ENCODE measurements at regions not wholly inside any gene's neighbourhood (a gene's known extent, or its start where the extent isn't known, plus 50 kb on each side); places are given as distances from the start of the nearest gene placed in this dataset.

- TF ChIP-seq REST (IDR thresholded peaks at IDR 0.05; ENCODE audit: unreplicated experiment) (no peak), POLR2AphosphoS5 (IDR thresholded peaks at IDR 0.05; ENCODE audit: low read depth) (no peak), CREB1 (CRISPR knock-in tag; IDR thresholded peaks at IDR 0.05; ENCODE audit: low read depth) (no peak), ETS1 (IDR thresholded peaks at IDR 0.05) (no peak)
Measured at GRCh38 chr2:67839242-67839641, 223.6 kb downstream of the C1D start (continued).

GRCh38 chr2:67839668-67840067 lies 223.1 kb downstream of the C1D start:
- no peaks in the 10 kb centered on the region for H3K27me3 ChIP-seq (ENCODE audit: insufficient read depth)
- Mint-ChIP-seq H3K4me3 (no peak overlapping the region), H3K9me3 (no peaks in the 10 kb centered on the region; the same call in 2 of the 3 replicates), H3K36me3 (ENCODE audit: low read depth) (no peaks in the 10 kb centered on the region), H3K27ac (no peak overlapping the region), H3K27me3 (ENCODE audit: insufficient read depth, low read depth, poor library complexity) (no peaks in the 10 kb centered on the region), H3K4me1 (no peaks in the 10 kb centered on the region; the same call in 2 of the 3 replicates)
- H3K79me2 ChIP-seq (replicated peaks; ENCODE audit: insufficient read depth), result no peaks in the 10 kb centered on the region
- H3K4me2 ChIP-seq, result no peak overlapping the region
- ATAC-seq, result no peak
- H3K4me1 ChIP-seq (ENCODE audit: insufficient read depth), result no peaks in the 10 kb centered on the region
- DNase-seq (ENCODE audit: low spot score), result no peak
- H4K20me1 ChIP-seq (replicated peaks; ENCODE audit: insufficient read depth), result no peaks in the 10 kb centered on the region
- H3F3A ChIP-seq (replicated peaks; ENCODE audit: low read depth), result no peaks in the 10 kb centered on the region
- no peak overlapping the region for H3K27ac ChIP-seq (ENCODE audit: low read depth)
- H3K4me3 ChIP-seq, result no peak overlapping the region
- no peaks in the 10 kb centered on the region for H3K36me3 ChIP-seq (ENCODE audit: insufficient read depth)
- H2AFZ ChIP-seq, result no peak overlapping the region
- H3K9me2 ChIP-seq (ENCODE audit: insufficient read depth), result no peaks in the 10 kb centered on the region
- TF ChIP-seq POLR2AphosphoS5 (IDR thresholded peaks at IDR 0.05; ENCODE audit: low read depth) (no peak), NANOG (IDR thresholded peaks at IDR 0.05; ENCODE audit: borderline replicate concordance) (no peak), ZNF331 (CRISPR knock-in tag; IDR thresholded peaks at IDR 0.05; ENCODE audit: low read depth) (no peak), EZH2phosphoT487 (IDR thresholded peaks at IDR 0.05; ENCODE audit: unreplicated experiment) (no peak), CREB1 (CRISPR knock-in tag; IDR thresholded peaks at IDR 0.05; ENCODE audit: low read depth) (no peak), EZH2 (IDR thresholded peaks at IDR 0.05; ENCODE audit: low read depth, unreplicated experiment) (no peak), REST (IDR thresholded peaks at IDR 0.05; ENCODE audit: unreplicated experiment) (no peak), ETS1 (IDR thresholded peaks at IDR 0.05) (no peak), ZNF462 (CRISPR knock-in tag; IDR thresholded peaks at IDR 0.05) (no peak)
